HEK293 (cell line): ENCODE measurements at regions not wholly inside any gene's neighbourhood (a gene's known extent, or its start where the extent isn't known, plus 50 kb on each side); places are given as distances from the start of the nearest gene placed in this dataset.

ENCODE experiments used
- CTCF ChIP-seq: fragments of 450-650 bp; formaldehyde crosslinking; IDR thresholded peaks from 2 replicates; pipeline ENCODE4 v1.5.1; 2016; ENCODE audit warnings: missing biosample characterization, missing genetic modification characterization
- YY1 ChIP-seq: fragments of 450-650 bp; formaldehyde crosslinking; IDR thresholded peaks from 2 replicates; pipeline ENCODE4 v1.5.1; 2018; ENCODE audit warnings: missing biosample characterization, missing genetic modification characterization
- ZBTB7A ChIP-seq: fragments of 450-650 bp; formaldehyde crosslinking; IDR thresholded peaks from 2 replicates; pipeline ENCODE4 v1.5.1; 2016; ENCODE audit warnings: low read depth, missing biosample characterization, missing genetic modification characterization
- ZNF121 ChIP-seq: fragments of 450-650 bp; formaldehyde crosslinking; IDR thresholded peaks from 2 replicates; pipeline ENCODE4 v1.5.1; 2016; ENCODE audit warnings: missing biosample characterization, missing genetic modification characterization
- ZNF148 ChIP-seq: fragments of 450-650 bp; formaldehyde crosslinking; IDR thresholded peaks from 2 replicates; pipeline ENCODE4 v1.5.0; 2017; ENCODE audit warnings: missing biosample characterization, missing genetic modification characterization, borderline replicate concordance
- ZNF266 ChIP-seq: fragments of 450-650 bp; formaldehyde crosslinking; IDR thresholded peaks from 2 replicates; pipeline ENCODE4 v1.5.1; 2016; ENCODE audit warnings: missing biosample characterization, missing genetic modification characterization, low read depth
- ZNF747 ChIP-seq: fragments of 450-650 bp; formaldehyde crosslinking; IDR thresholded peaks from 2 replicates; pipeline ENCODE4 v1.5.1; 2016; ENCODE audit warnings: missing biosample characterization, missing genetic modification characterization

GRCh38 chr13:53379485-53379884, 350.9 kb downstream of the OLFM4 start:
- TF ChIP-seq CTCF (tag by site-specific recombination) (no peak), ZNF148 (tag by site-specific recombination) (no peak), ZNF266 (no peak), ZNF747 (no peak), ZNF121 (tag by site-specific recombination) (no peak), ZBTB7A (no peak), YY1 (tag by site-specific recombination) (no peak)
